ENCODE measurements at regions not wholly inside any gene's neighbourhood (a gene's known extent, or its start where the extent isn't known, plus 50 kb on each side); places are given as distances from the start of the nearest gene placed in this dataset.
"Not testable (repeated sequence)": the region's sequence is repeated elsewhere in the genome, so short reads cannot be mapped to it uniquely, and the experiment has no call there.

GRCh38 chr16:9661336-9662017 lies 520.8 kb downstream of the GRIN2A start:
- no peak for DNase-seq

GRCh38 chr16:9663588-9663987 lies 518.6 kb downstream of the GRIN2A start:
- DNase-seq, result no peak

GRCh38 chr16:9665851-9666271 lies 516.4 kb downstream of the GRIN2A start:
- DNase-seq, result no peak

- DNase-seq, result no peak
Measured at GRCh38 chr16:9666834-9667480, 515.3 kb downstream of the GRIN2A start.

GRCh38 chr16:9670033-9670432 lies 512.2 kb downstream of the GRIN2A start:
- DNase-seq, result no peak

- not testable (repeated sequence) for DNase-seq
Measured at GRCh38 chr16:9670616-9671015, 511.6 kb downstream of the GRIN2A start.

GRCh38 chr16:9676560-9677300 lies 505.5 kb downstream of the GRIN2A start:
- DNase-seq, result not testable (repeated sequence)

GRCh38 chr16:9677301-9677653 lies 505.0 kb downstream of the GRIN2A start:
- no peak for DNase-seq

- no peak for DNase-seq
Measured at GRCh38 chr16:9679213-9679767, 502.9 kb downstream of the GRIN2A start.

GRCh38 chr16:9680019-9680655 lies 502.1 kb downstream of the GRIN2A start:
- no peak for DNase-seq

- no peak for DNase-seq
Measured at GRCh38 chr16:9680968-9681367, 501.3 kb downstream of the GRIN2A start.

- no peak for DNase-seq
Measured at GRCh38 chr16:9681508-9681907, 500.7 kb downstream of the GRIN2A start.

GRCh38 chr16:9682320-9682719 lies 499.9 kb downstream of the GRIN2A start:
- no peak for DNase-seq

GRCh38 chr16:9683677-9684076 lies 498.6 kb downstream of the GRIN2A start:
- DNase-seq, result no peak

- no peak for DNase-seq
Measured at GRCh38 chr16:9687737-9688319, 494.4 kb downstream of the GRIN2A start.

- DNase-seq, result no peak
Measured at GRCh38 chr16:9689597-9689996, 492.6 kb downstream of the GRIN2A start.

GRCh38 chr16:9695152-9695551 lies 487.1 kb downstream of the GRIN2A start:
- DNase-seq, result no peak

Data from SHP77 (cell line).